Coronary artery (tissue), 2 donors: ENCODE measurements at regions not wholly inside any gene's neighbourhood (a gene's known extent, or its start where the extent isn't known, plus 50 kb on each side); places are given as distances from the start of the nearest gene placed in this dataset.

ENCODE experiments used
- DNase-seq: peaks from one replicate; pipeline ENCODE4 v3.0.0-alpha.2; 2017; ENCODE audit warnings: low spot score
- H3K27ac ChIP-seq, 2 donors: fragments of 200-600 bp; sonication (generic); one replicate each; pipeline ENCODE4 v1.5.1; 2016 to 2019
- H3K4me3 ChIP-seq: fragments of 200-600 bp; sonication (generic); 2 replicates; pipeline ENCODE4 v1.5.1; 2016; ENCODE audit warnings: mild to moderate bottlenecking, moderate library complexity
- TF ChIP-seq, protein P1 (sequence below): fragments of 200-600 bp; sonication (generic); IDR thresholded peaks from one replicate; pipeline ENCODE4 v1.5.1; 2019; ENCODE audit warnings: antibody characterized with exemption

- Histone ChIP-seq H3K27ac (no peak overlapping the region), H3K4me3 (no peak overlapping the region)
- TF ChIP-seq, protein P1, sequence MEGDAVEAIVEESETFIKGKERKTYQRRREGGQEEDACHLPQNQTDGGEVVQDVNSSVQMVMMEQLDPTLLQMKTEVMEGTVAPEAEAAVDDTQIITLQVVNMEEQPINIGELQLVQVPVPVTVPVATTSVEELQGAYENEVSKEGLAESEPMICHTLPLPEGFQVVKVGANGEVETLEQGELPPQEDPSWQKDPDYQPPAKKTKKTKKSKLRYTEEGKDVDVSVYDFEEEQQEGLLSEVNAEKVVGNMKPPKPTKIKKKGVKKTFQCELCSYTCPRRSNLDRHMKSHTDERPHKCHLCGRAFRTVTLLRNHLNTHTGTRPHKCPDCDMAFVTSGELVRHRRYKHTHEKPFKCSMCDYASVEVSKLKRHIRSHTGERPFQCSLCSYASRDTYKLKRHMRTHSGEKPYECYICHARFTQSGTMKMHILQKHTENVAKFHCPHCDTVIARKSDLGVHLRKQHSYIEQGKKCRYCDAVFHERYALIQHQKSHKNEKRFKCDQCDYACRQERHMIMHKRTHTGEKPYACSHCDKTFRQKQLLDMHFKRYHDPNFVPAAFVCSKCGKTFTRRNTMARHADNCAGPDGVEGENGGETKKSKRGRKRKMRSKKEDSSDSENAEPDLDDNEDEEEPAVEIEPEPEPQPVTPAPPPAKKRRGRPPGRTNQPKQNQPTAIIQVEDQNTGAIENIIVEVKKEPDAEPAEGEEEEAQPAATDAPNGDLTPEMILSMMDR: no peak
- no peak for DNase-seq
Measured at GRCh38 chr3:80040067-80040466, 272.3 kb upstream of the ROBO1 start.

- no peak overlapping the region for H3K4me3 ChIP-seq
- TF ChIP-seq, protein P1: no peak
- DNase-seq: no peak
- no peak overlapping the region for H3K27ac ChIP-seq
Measured at GRCh38 chr3:80036176-80036575, 268.4 kb upstream of the ROBO1 start.

- no peak for DNase-seq
- H3K4me3 ChIP-seq: no peak overlapping the region
- TF ChIP-seq, protein P1: no peak
- no peak overlapping the region for H3K27ac ChIP-seq
Measured at GRCh38 chr3:80035021-80035420, 267.2 kb upstream of the ROBO1 start.

DNA sequence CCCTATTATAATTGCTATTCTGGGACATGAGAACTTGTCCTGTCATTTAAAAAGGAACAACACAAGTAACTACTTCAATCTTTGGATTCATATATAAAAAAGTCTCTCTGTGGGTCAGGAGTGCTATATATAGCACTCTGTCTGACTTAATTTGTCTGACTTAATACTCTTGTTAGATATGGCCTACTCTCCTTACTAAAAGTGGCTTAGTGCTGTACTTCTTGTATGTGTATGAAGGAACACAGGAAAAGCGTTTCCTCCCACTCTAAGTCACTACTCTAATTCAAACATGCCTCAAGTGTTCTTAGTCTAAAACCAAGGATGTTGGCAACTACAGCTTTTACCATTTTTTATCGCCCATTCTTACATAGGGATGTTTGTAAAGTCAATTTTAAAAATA lies 255.2 kb upstream of the ROBO1 start:
- DNase-seq: no peak
- Histone ChIP-seq H3K27ac (no peak overlapping the region), H3K4me3 (no peak overlapping the region)
- TF ChIP-seq, protein P1: no peak

GRCh38 chr3:80018375-80018774 lies 250.6 kb upstream of the ROBO1 start:
- DNase-seq: no peak
- Histone ChIP-seq H3K4me3 (no peak overlapping the region), H3K27ac (no peak overlapping the region)
- TF ChIP-seq, protein P1: no peak

GRCh38 chr3:80017369-80017768 lies 249.6 kb upstream of the ROBO1 start:
- TF ChIP-seq, protein P1: no peak
- Histone ChIP-seq H3K27ac (no peak overlapping the region), H3K4me3 (no peak overlapping the region)
- no peak for DNase-seq

GRCh38 chr3:80014576-80014975 lies 246.8 kb upstream of the ROBO1 start:
- no peak for DNase-seq
- Histone ChIP-seq H3K27ac (no peak overlapping the region), H3K4me3 (no peak overlapping the region)
- TF ChIP-seq, protein P1: no peak
